ENCODE measurements at regions not wholly inside any gene's neighbourhood (a gene's known extent, or its start where the extent isn't known, plus 50 kb on each side); places are given as distances from the start of the nearest gene placed in this dataset.

DNA sequence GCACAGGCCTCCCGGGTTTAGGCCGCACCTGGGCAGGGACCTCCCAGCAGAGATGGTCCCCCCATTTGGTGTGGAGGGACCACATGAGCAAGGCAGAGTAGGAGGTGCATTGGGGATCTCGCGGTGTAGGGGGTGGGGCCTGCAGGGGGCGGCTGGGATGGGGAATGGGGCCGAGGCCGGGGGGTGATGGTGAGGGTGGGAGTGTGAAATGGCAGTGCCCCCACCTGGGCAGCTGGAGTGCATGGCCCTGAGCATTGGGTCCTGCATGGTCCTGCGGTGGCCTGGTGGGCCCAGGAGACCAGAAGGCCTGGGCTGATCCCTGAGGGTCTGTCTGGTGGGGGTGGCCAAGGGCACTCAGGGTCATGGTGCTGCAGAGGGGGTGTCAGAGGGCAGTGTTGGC is 111.8 kb downstream of the KIF26A start:
- TF ChIP-seq, protein P1, sequence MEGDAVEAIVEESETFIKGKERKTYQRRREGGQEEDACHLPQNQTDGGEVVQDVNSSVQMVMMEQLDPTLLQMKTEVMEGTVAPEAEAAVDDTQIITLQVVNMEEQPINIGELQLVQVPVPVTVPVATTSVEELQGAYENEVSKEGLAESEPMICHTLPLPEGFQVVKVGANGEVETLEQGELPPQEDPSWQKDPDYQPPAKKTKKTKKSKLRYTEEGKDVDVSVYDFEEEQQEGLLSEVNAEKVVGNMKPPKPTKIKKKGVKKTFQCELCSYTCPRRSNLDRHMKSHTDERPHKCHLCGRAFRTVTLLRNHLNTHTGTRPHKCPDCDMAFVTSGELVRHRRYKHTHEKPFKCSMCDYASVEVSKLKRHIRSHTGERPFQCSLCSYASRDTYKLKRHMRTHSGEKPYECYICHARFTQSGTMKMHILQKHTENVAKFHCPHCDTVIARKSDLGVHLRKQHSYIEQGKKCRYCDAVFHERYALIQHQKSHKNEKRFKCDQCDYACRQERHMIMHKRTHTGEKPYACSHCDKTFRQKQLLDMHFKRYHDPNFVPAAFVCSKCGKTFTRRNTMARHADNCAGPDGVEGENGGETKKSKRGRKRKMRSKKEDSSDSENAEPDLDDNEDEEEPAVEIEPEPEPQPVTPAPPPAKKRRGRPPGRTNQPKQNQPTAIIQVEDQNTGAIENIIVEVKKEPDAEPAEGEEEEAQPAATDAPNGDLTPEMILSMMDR (IDR thresholded peaks at IDR 0.05; ENCODE audit: control insufficient read depth, extremely low read depth, insufficient read depth) = no peak
- no peak overlapping the region for H3K4me3 ChIP-seq (ENCODE audit: low read depth, low read length)
- DNase-seq (ENCODE audit: low read depth) = no peak

DNA sequence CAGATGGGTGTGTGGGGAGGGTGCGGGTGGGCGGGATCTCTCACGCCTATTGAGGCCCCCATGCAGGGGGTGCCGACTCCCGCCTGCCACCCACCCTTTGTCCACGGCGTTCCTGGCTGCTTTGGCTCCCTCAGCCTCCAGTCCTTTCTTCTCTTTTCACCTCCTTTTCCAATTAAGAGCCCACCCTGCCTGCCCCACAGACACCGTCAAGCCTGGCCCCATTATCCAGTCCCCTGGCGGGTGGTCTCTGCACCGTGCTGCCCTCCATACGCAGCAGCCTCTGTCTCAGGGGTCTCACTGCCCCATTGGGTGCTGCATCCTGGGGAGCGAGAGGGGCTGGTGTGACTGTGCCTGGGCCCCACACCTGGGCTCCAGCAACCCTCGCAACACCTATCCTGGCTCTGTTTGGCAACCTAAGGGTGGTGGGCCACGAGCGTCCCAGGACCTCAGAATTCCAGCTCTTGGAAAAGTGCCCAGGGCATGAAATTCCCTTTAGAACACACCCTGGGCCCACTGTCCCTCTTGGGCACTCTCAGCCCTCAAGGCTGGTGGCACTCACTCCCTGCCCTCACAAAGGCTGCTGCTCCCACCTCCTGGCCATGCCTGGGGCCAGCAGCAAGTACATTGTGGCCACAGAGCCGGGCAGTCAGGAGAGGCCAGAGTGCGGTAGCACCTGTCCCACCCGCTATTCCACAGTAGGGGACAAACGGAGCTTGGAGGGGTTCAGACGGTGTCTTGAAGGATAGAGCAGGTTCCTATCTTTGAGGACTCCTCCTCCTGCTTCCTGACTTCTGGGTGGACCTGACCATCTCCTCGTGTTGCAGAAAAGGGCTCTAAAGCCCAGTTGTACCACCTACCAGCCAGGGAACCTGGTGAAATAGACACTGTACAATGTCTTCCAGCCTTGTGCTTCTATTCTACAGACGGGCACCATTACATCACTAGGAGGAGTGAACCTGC is 114.1 kb downstream of the KIF26A start:
- no peak for DNase-seq (ENCODE audit: low read depth)
- TF ChIP-seq, protein P1 (IDR thresholded peaks at IDR 0.05; ENCODE audit: control insufficient read depth, extremely low read depth, insufficient read depth) = 0 out of 2 replicates have a peak, but pooled peaks have one; percentile 9

DNA sequence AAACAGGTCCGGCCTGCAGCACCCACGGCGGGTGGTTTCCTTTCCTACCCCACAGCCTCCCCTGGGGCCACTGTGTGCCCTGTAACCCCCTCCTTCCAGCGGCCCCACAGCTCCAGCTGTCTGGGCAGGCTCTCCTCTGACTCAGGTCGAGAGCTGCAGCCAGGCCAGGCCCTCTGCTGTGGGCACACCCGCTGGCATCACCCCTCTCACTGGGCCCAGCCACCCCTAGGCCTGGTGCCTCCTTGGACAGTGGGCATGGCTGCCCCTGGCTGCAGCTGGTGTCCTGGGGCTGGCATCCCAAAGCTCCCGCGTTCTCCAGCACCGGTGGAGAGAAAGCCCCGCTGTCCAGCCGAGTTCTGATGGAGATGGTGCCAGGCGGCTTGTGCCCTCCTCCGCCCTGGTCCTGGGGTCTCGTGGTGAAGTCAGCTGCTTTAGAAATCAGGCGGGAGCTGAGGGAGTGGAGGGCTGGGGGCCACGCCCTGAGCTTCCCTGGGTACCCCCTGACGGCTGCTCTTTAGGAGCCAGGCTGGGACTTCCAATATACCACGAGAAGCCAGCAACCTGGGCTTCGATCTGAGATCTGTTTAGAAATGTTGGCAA is 114.9 kb downstream of the KIF26A start:
- no peak for DNase-seq (ENCODE audit: low read depth)
- H3K4me3 ChIP-seq (ENCODE audit: low read depth, low read length) = no peak overlapping the region
- TF ChIP-seq, protein P1 (IDR thresholded peaks at IDR 0.05; ENCODE audit: control insufficient read depth, extremely low read depth, insufficient read depth) = no peak

More for the DNA sequence above, 114.1 kb downstream of the KIF26A start:
- H3K4me3 ChIP-seq (ENCODE audit: low read depth, low read length) = no peak overlapping the region

DNA sequence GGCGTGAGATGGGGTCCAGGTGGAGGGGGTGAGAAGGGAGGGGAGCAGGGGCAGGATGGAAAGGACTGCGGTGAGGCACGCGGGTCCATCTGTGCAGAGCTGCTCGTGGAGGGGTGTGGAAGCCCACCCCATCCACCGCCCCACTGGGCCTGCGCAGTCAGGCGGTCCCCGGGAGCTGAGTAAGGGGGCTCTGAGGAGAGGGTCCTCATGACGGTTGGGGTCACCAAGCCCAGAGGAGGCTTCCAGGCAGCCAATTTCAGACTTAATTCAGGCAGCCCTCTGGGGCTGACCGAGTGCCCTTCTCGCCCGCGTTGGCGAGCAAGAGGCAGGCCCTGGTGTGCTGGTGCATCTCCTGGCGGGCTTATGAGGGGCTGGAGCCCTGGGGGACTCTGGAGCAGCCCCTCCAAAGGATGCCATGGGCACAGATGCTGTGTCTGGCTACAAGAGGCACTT is 115.5 kb downstream of the KIF26A start:
- H3K4me3 ChIP-seq (ENCODE audit: low read depth, low read length) = no peak overlapping the region
- TF ChIP-seq, protein P1 (IDR thresholded peaks at IDR 0.05; ENCODE audit: control insufficient read depth, extremely low read depth, insufficient read depth) = no peak
- DNase-seq (ENCODE audit: low read depth) = no peak

DNA sequence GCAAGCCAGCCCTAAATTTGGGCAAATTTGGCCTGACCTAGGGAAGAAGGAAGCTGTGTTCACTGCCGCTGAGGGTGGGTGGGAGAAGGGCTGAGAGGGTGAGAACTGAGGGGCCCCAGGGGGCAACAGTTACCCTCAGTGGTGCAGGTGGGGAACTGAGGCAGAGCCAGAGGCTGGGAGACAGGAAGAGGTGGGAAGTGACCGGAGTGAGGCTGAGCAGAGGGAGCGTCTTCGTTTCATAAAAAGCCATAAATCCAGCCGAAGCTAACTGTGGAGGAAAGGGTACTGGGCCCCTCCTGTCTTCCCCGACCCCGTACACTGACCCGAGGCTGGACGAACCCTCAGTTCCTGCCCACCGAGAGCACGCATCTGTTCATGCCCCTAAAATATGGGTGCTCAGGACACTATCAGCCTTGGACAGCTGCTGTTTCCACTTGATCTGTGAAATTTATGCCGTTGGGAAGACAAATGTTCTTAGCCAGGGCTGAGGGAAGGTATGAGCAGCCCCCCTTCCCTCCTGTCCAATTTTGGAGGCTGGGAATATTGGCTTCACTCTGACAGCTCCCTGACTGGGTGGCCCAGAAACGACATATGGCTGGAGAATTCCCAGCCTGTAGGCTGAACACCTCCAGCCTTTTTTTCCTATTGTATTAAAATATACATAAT is 116.5 kb downstream of the KIF26A start:
- TF ChIP-seq, protein P1 (IDR thresholded peaks at IDR 0.05; ENCODE audit: control insufficient read depth, extremely low read depth, insufficient read depth) = no peak
- H3K4me3 ChIP-seq (ENCODE audit: low read depth, low read length) = no peak overlapping the region
- DNase-seq (ENCODE audit: low read depth) = no peak

DNA sequence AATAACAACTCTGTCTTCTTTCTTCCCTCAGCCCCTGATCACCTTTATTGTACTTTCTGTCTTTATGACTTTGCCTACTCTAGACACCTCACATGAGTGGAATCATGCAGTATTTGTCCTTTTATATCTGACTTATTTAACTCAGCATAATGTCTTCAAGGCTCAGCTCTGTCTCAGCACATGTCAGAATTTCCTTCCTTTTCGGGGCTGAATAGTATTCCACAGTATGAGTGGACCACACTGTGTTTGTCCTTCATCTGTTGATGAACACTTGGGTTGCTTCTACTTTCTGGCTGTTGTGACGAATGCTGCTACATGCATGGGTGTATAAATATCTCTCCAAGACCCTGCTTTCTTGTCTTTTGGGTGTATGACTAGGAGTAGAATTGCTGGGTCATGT is 117.6 kb downstream of the KIF26A start:
- TF ChIP-seq, protein P1 (IDR thresholded peaks at IDR 0.05; ENCODE audit: control insufficient read depth, extremely low read depth, insufficient read depth) = no peak
- no peak for DNase-seq (ENCODE audit: low read depth)
- H3K4me3 ChIP-seq (ENCODE audit: low read depth, low read length) = no peak overlapping the region

All from LNCaP clone FGC (cell line).